OCI-LY7 (cell line): ENCODE measurements at regions not wholly inside any gene's neighbourhood (a gene's known extent, or its start where the extent isn't known, plus 50 kb on each side); places are given as distances from the start of the nearest gene placed in this dataset.

Experiments used
- BruUV-seq: library from RNA; stranded (reverse); fragments of 400-500 nt; replicated peaks from 2 replicates; lab custom pipeline; 2021; lab: Mats Ljungman, UMichigan
- CTCF ChIA-PET: fragments of 300-600 bp; sonication (Branson Sonifier 250); formaldehyde crosslinking; loops from one replicate; lab custom pipeline; 2022; ENCODE audit warnings: antibody characterized with exemption; ENCODE audit not compliant: unreplicated experiment; lab: Charles Lee
- POLR2A ChIA-PET: fragments of 300-600 bp; sonication (Branson Sonifier 250); formaldehyde crosslinking; loops from one replicate; lab custom pipeline; 2022; ENCODE audit warnings: antibody characterized with exemption; lab: Charles Lee
- DNase-seq: peaks from one replicate; pipeline ENCODE4 v3.0.0-alpha.2; 2015; ENCODE audit warnings: low spot score
- H2AFZ ChIP-seq: fragments of 200-600 bp; sonication (generic), shearing (Covaris generic); 2 replicates; pipeline ENCODE4 v1.6.1; 2014; ENCODE audit warnings: mild to moderate bottlenecking, antibody characterized with exemption, low read length, moderate library complexity
- H3K27ac ChIP-seq: fragments of 200-600 bp; sonication (generic); 2 replicates; pipeline ENCODE4 v1.5.1; 2014; ENCODE audit warnings: mixed run types, low read depth, mild to moderate bottlenecking, moderate library complexity, low read length, inconsistent platforms; ENCODE audit not compliant: poor library complexity, severe bottlenecking
- H3K36me3 ChIP-seq: fragments of 200-600 bp; sonication (generic); 2 replicates; pipeline ENCODE4 v1.6.1; 2014; ENCODE audit warnings: mild to moderate bottlenecking, antibody characterized with exemption, low read length, moderate library complexity, mixed read lengths; ENCODE audit not compliant: insufficient read depth
- H3K4me1 ChIP-seq: fragments of 200-600 bp; sonication (generic); 2 replicates; pipeline ENCODE4 v1.5.1; 2014; ENCODE audit warnings: mild to moderate bottlenecking, low read length; ENCODE audit not compliant: insufficient read depth, poor library complexity, severe bottlenecking
- H3K4me2 ChIP-seq: fragments of 200-600 bp; sonication (generic); 2 replicates; pipeline ENCODE4 v1.6.1; 2014; ENCODE audit warnings: mild to moderate bottlenecking, low read length
- H3K4me3 ChIP-seq: fragments of 200-600 bp; sonication (generic); 2 replicates; pipeline ENCODE4 v1.5.1; 2014; ENCODE audit warnings: mild to moderate bottlenecking, low read depth, low read length; ENCODE audit not compliant: poor library complexity, severe bottlenecking
- H3K79me2 ChIP-seq: fragments of 200-600 bp; sonication (generic); 2 replicates; pipeline ENCODE4 v1.6.1; 2016; ENCODE audit warnings: low read depth, mild to moderate bottlenecking, low read length, moderate library complexity, mixed read lengths; ENCODE audit not compliant: insufficient read depth
- H3K9me2 ChIP-seq: fragments of 200-600 bp; sonication (generic); 2 replicates; pipeline ENCODE4 v1.6.1; 2016; ENCODE audit warnings: mild to moderate bottlenecking, low read length, mixed read lengths; ENCODE audit not compliant: insufficient read depth
- H3K9me3 ChIP-seq: fragments of 200-600 bp; sonication (generic); 2 replicates; pipeline ENCODE4 v1.6.1; 2014; ENCODE audit warnings: mild to moderate bottlenecking, mixed run types, low read length, mixed read lengths
- H4K20me1 ChIP-seq: fragments of 200-600 bp; sonication (generic); 2 replicates; pipeline ENCODE4 v1.6.1; 2014; ENCODE audit warnings: mild to moderate bottlenecking, antibody characterized with exemption, low read length, moderate library complexity, mixed read lengths; ENCODE audit not compliant: insufficient read depth
- CTCF ChIP-seq: fragments of 200-600 bp; sonication (generic); conservative IDR thresholded peaks from 2 replicates; pipeline ENCODE4 v1.5.1; 2014; ENCODE audit warnings: mild to moderate bottlenecking, antibody characterized with exemption, low read length, moderate library complexity, mixed read lengths
- EZH2phosphoT487 ChIP-seq: fragments of 200-600 bp; sonication (generic); IDR thresholded peaks from 2 replicates; pipeline ENCODE4 v1.6.1; 2018; ENCODE audit warnings: low read depth, borderline replicate concordance, mild to moderate bottlenecking, mixed run types, antibody characterized with exemption, low read length, moderate library complexity, mixed read lengths
- intact Hi-C: fragments of 100-400 bp; cut with micrococcal nuclease; formaldehyde crosslinking; loops from one replicate; pipeline ENCODE4 v1.10.0; 2022; ENCODE audit not compliant: unreplicated experiment

GRCh38 chr10:71078454-71079145 is 133.8 kb upstream of the UNC5B start:
- POLR2A ChIA-PET, result no interaction called here
- no TSS peak for BruUV-seq

GRCh38 chr10:71079761-71080380 is 132.5 kb upstream of the UNC5B start:
- Histone ChIP-seq H3K36me3 (no peaks in the 10 kb centered on the region), H3K9me2 (no peaks in the 10 kb centered on the region), H3K9me3 (no peaks in the 10 kb centered on the region), H3K79me2 (no peaks in the 10 kb centered on the region), H3K4me3 (no peak overlapping the region), H3K27ac (no peak overlapping the region), H3K4me2 (no peak overlapping the region), H4K20me1 (no peaks in the 10 kb centered on the region), H2AFZ (no peak overlapping the region), H3K4me1 (no peaks in the 10 kb centered on the region)
- POLR2A ChIA-PET, result no interaction called here
- TF ChIP-seq CTCF (no peak), EZH2phosphoT487 (no peak)
- intact Hi-C loops, result no loop called here
- CTCF ChIA-PET, result no interaction called here
- no peak for DNase-seq
- no TSS peak for BruUV-seq

More at GRCh38 chr10:71078454-71079145, 133.8 kb upstream of the UNC5B start:
- no peaks in the 10 kb centered on the region for H4K20me1 ChIP-seq
- intact Hi-C loops, result no loop called here
- no peaks in the 10 kb centered on the region for H3K79me2 ChIP-seq
- H3K9me3 ChIP-seq, result no peaks in the 10 kb centered on the region
- H3K4me1 ChIP-seq, result no peaks in the 10 kb centered on the region
- H3K36me3 ChIP-seq, result no peaks in the 10 kb centered on the region
- H3K4me2 ChIP-seq, result no peak overlapping the region
- no peak overlapping the region for H3K4me3 ChIP-seq
- no peak overlapping the region for H2AFZ ChIP-seq
- CTCF ChIA-PET, result no interaction called here
- H3K9me2 ChIP-seq, result no peaks in the 10 kb centered on the region
- no peak for DNase-seq
- H3K27ac ChIP-seq, result no peak overlapping the region
- TF ChIP-seq EZH2phosphoT487 (no peak), CTCF (no peak)
